ENCODE measurements at regions not wholly inside any gene's neighbourhood (a gene's known extent, or its start where the extent isn't known, plus 50 kb on each side); places are given as distances from the start of the nearest gene placed in this dataset.

GRCh38 chr6:11391934-11392777, 145.4 kb upstream of the TMEM170B start (continued):
- TF ChIP-seq POGK (CRISPR knock-in tag; conservative IDR thresholded peaks at IDR 0.05) = peak; percentile 53; the same call in 1 of the 2 replicates
- TF ChIP-seq ZNF816 (CRISPR knock-in tag; IDR thresholded peaks at IDR 0.05; ENCODE audit: borderline replicate concordance) = peak; percentile 85; the same call in 1 of the 2 replicates
- no peak for TF ChIP-seq ATM (IDR thresholded peaks at IDR 0.05; ENCODE audit: borderline replicate concordance)
- no peak for TF ChIP-seq SMAD1 (CRISPR knock-in tag; IDR thresholded peaks at IDR 0.05; ENCODE audit: borderline replicate concordance, low read depth)
- peak; percentile 47; the same call in 1 of the 2 replicates for TF ChIP-seq SMARCC2 (IDR thresholded peaks at IDR 0.05)
- no peak; the same call in 1 of the 2 replicates for TF ChIP-seq ATF5 (CRISPR knock-in tag; IDR thresholded peaks at IDR 0.05; ENCODE audit: low read depth)
- TF ChIP-seq TMF1 (CRISPR knock-in tag; IDR thresholded peaks at IDR 0.05; ENCODE audit: low read depth) = no peak; the same call in 1 of the 2 replicates
- peak; percentile 48; the same call in 1 of the 2 replicates for TF ChIP-seq THRA (CRISPR knock-in tag; IDR thresholded peaks at IDR 0.05; ENCODE audit: borderline replicate concordance)
- peak; percentile 97 for TF ChIP-seq MED8 (CRISPR knock-in tag; IDR thresholded peaks at IDR 0.05; ENCODE audit: insufficient replicate concordance)
- no peak for TF ChIP-seq PRDM10 (CRISPR knock-in tag; IDR thresholded peaks at IDR 0.05; ENCODE audit: low read depth)
- no peak for TF ChIP-seq NFE2 (CRISPR knock-in tag; IDR thresholded peaks at IDR 0.05)
- TF ChIP-seq MAX (IDR thresholded peaks at IDR 0.05) = peak; percentile 49
- TF ChIP-seq CEBPG (CRISPR knock-in tag; IDR thresholded peaks at IDR 0.05) = peak; percentile 99
- no peak for TF ChIP-seq ZNF547 (CRISPR knock-in tag; IDR thresholded peaks at IDR 0.05)
- TF ChIP-seq ZNF292 (CRISPR knock-in tag; IDR thresholded peaks at IDR 0.05; ENCODE audit: borderline replicate concordance, low read depth) = no peak
- no peak for TF ChIP-seq POLR2G (IDR thresholded peaks at IDR 0.05; ENCODE audit: low read depth, low read length)
- no peak for TF ChIP-seq GPN1 (CRISPR knock-in tag; IDR thresholded peaks at IDR 0.05; ENCODE audit: borderline replicate concordance)
- TF ChIP-seq FOXA1 (IDR thresholded peaks at IDR 0.05) = 0 out of 2 replicates have a peak, but pooled peaks have one; percentile 51
- TF ChIP-seq FOXA1 (CRISPR knock-in tag; IDR thresholded peaks at IDR 0.05) = peak; percentile 92
- TF ChIP-seq PCBP2 (optimal IDR thresholded peaks at IDR 0.05; ENCODE audit: low read depth, low read length, poor library complexity, severe bottlenecking) = no peak
- TF ChIP-seq LCORL (IDR thresholded peaks at IDR 0.05) = no peak
- peak; percentile 28; the same call in 1 of the 2 replicates for TF ChIP-seq LCORL (CRISPR knock-in tag; IDR thresholded peaks at IDR 0.05)
- no peak for TF ChIP-seq SPEN (CRISPR knock-in tag; IDR thresholded peaks at IDR 0.05; ENCODE audit: low read depth)

Measured in HepG2 (cell line).